HG03025 (cell line): ENCODE measurements at regions not wholly inside any gene's neighbourhood (a gene's known extent, or its start where the extent isn't known, plus 50 kb on each side); places are given as distances from the start of the nearest gene placed in this dataset.

Experiments used
- ATAC-seq: cut with Tn5 transposase; IDR thresholded peaks from one replicate; pipeline ENCODE4 v1.9.1; 2021; ENCODE audit warnings: mild to moderate bottlenecking, moderate library complexity; ENCODE audit not compliant: unreplicated experiment, low FRiP score

DNA sequence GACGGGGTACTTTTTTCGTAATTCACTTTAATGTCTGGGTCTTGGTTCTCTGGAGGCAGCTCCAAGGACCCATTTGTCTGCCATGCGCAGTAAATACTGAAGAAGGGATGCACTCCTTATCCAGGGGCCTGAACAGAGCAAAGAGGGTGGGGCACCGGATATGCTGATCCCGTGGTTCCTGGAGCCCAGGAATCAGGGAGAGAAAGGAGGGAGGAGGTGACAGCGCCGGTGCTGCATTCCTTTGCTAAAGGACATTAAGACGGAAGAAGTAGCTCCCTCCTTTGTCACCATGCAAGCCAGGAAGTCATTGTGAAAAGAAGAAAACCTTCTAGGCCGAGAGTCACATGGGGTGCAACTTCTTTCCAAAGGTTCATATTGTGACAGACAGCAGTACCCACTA lies 1057.7 kb downstream of the VRK1 start:
- ATAC-seq: no peak

DNA sequence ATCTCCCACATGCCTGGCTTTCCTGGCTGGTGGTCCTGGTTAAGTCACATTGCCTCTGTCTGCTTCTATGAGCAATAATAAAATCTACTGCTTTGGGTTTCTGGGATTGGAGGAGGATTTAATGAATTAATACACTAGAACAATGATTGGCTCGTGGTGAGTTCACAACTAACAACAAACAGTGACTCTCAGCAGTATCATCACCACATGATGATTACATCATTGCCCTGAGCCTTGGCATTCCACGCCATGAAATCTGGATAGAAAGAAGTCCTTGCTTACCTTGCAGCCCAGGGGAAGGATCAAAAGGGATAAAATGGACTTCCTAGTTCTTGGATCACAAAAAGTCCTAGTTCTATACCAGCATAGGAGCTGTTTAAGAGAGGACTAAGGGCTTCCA lies 1069.0 kb downstream of the VRK1 start:
- ATAC-seq: no peak

DNA sequence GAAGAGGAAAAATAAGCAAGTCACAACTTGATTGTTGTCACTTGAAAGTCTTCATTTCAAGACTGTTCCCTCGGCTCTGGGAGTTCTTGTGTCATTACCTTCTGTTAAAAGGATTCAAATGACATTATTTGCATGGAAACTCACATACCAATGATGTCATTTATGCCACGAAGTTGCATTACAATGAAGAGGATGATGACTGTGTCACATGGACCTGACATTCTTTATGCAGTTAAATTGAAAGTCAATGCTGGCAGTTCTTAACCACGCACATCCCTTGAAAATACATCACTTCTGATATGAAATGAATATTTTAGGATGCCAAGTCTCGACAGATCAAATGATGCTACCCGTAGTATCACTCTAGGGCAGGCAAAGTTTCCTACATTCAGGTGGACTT lies 1069.5 kb downstream of the VRK1 start:
- ATAC-seq: no peak

DNA sequence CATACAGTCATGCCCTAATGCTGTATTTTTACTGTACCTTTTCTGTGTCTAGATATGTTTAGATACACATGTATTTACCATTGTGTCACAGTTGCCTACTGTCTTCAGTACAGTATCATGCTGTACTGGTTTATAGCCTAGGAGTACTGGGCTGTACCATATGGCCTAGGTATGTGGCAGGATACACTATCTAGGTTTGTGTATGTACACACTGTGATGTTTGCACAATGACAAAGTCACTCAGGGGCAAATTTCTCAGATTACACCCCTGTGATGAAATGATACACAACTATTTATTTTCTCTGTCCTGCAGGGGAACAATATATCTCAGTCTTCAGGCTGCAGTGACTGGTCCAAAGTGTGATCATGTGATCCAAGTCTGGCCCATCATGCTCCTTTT lies 1076.1 kb downstream of the VRK1 start:
- ATAC-seq: no peak

DNA sequence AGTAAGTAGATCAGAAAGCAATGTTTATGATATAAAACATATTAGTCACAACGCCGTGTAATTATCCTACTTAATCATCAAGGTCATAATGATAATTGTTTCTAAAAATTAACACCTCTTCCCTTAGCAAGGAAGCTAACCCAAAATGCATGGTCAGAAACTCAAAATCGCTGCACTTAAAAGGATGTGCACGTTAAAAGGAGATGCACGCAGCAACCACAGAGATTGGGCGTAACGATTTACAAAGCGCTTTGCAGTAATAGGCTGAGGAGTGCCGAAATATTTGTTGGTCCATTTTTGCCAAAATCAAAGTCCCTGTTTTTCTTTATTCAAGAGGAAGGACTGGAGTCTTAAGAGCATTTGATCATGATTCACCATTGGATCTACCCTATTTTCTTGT lies 1077.2 kb downstream of the VRK1 start:
- no peak for ATAC-seq

DNA sequence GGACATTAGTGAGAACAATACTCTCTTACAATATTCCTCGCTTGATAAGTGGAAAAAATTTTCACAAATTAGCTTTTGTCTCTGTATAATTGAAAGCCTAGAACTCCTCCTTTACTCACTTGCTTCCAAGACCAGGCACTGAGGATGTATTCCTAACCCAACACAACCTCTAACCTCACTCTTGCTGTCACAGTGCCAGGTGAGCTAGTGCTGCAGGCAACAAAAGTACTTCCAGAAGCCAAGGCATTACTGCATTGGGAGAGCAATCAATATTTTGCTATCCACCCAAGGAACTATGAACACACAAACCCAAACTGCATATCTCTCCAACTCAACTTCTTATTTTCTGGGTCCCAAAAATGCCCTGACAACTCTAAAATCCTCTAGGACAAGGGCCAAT lies 1081.0 kb downstream of the VRK1 start:
- no peak for ATAC-seq

DNA sequence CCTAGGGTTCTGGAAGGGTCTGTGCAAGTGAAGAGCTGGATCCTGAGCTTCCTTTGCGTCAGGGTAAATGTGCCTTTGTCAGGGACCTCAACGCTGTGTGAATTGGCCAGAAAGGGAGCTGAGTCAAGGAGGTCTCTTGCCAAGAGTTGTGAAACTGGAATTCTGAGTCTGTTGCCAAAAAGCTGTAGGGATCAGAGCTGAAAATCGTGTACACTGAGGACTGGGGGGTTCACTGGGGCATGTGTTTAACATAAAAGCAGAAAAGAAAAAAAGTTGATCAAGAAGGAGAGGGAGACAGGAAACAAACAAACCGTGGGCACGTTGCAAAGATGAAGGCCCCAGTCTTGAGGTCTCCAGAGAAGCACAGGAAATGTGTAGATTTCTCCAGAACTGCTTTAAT lies 1081.5 kb downstream of the VRK1 start:
- ATAC-seq: no peak

DNA sequence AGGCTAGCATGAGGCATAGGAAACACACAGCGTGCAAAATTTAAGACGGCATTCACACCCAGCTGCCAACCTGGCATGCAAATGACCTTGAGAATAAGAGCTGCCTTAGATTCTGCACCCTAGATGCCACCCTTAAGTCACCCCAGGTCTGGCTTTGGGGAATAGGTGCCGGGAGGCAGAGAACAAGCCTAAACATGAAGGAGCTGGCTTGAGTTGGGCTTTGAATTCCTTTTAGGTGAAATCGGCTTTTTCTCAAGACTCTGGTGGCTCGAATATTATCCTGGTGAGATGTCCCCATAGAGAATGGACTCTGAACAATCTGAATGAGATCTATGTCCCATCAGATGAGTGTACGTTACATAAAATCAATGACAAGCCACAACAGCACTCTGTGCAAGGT lies 1090.5 kb downstream of the VRK1 start:
- ATAC-seq: no peak

DNA sequence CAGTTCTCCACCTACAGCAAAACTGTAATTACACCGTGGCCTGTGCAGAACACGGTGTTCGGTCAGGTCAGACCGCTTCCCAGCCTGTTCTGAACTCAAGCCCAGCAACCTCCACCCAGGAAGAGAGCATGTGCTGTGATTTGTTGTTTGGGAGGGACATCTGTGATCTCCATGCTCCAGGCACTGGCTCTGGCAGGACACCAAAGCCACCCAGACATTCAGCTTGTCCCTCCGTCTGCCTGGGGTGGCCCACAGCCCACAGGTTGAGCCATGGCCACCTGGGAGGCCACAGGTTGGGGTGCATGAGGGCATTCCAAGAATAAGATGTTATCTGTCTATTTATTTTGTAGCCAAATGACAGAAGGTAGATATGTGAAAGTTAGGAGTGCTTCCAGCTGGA lies 1091.1 kb downstream of the VRK1 start:
- no peak for ATAC-seq

DNA sequence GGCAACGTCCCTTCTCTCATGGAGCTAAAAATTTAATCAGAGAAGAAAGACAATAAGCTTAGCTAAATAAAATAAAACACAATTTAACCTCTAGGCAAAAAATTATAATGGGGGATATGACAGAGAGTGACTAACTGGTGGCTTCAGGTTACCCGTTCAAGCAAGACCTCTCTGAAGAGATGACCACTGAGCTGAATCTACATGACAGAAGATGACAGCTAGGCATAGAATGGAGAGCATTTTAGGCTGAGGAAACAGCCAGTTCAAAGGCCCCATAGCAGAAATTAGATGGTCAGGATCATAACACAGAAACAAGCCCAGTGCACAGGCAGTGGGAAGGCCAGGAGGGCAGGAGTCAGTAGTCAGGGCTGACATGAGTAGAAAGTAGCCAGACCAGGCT lies 1094.3 kb downstream of the VRK1 start:
- no peak for ATAC-seq

DNA sequence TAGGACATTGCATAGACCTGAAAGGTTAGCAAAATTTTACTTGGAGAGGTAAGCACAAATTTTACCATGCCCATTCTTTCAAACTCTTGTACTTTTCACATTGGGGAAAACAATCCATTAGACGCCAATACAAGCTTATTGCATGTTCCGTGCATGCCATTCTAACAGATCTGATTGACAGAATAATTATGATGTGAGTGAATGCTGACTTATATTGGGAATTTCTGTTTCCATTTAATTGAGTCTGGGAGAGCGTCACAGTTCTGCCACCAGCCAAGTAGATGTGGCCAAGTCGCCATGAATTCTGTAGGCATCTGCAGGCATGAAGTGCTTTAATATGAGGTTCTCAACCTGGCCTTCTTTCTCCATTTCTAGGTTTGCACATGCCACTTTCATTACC lies 1097.4 kb downstream of the VRK1 start:
- no peak for ATAC-seq

DNA sequence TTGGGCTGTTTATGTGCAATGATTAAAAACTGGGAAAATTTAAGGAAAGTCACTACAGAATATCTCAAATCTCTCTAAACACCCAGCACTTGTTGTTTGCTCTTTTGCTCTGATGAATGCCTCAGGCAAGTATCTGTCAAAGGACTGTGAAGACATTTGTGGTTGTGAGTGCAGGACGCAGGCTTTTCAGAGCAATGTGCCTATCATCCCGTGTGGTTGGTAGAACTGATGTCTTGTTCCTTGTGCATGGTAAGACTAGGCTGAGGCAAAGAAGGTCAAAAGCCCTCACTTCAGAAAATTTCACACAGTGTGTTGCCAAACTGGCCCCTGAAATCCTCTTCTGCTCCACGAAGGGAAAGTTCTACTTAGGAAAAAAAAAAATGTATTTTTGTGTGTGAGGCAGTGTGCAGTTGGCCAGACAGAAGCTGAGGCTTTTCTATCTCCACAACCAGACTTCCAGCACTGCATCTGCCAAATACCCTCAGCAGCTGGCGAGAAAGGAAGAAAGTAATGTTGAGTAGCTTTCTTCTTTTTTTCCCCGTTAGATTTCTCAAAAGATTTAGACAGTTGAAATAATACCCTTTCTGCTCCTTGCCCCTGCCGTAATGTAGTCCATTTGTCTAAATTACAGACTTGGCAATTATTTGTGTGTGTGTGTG lies 1103.1 kb downstream of the VRK1 start:
- ATAC-seq: no peak

DNA sequence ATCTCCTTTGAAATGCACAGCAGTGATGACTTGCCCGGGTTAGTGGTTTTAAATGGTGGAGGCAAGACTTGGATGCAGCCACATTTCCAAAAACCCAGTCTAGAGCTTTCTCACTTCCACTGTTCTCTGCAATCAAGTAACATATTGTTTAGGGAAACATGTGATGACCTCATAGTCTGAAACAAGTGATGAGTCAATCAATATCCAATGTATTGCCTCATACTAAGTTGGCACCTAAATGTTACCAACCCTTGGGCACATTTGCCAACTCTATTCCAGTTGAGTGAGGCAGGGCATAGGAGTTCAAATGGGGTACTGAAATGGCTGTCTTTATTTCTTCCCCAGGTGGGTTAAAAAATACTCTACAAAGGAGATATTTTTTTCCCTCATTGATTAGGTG lies 1105.4 kb downstream of the VRK1 start:
- no peak for ATAC-seq

DNA sequence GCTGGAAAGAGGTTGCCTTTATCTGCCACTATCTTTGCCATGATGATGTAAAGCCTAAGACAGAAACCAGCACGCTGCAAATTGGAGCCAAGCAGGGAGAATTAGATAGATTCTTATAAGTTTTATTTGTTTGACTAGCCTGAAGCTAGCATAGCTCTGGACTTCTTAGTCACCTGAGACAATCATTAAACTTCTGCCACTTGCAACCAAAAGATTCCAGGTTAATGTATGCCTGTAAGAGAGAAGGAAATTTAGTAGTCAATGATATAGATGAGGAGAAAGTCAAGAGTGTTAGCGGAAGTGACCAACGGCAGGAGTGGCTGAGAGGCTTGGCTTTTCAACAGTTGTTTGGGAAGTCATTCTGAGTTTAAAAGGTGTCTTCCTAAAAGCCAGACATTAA lies 1106.6 kb downstream of the VRK1 start:
- no peak for ATAC-seq

DNA sequence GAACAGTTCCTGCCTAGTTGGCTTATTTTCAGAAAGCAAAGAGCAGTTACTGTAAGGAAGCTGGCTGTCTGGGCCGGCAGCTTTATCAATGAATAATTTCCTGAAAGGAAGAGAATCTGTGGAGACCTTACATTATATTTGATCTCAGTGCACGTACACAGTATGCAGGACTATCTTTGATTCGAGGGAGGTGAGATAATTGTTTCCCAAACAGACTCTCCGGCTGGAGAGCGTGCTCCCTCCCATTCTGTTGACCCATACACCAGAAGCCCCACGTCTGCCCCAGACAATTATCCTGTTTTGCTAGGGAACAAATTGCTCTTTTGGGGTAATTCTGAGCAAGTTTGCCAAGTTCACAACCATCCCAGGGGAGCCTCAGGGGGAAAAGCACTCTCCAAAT lies 1115.0 kb downstream of the VRK1 start:
- ATAC-seq: no peak

DNA sequence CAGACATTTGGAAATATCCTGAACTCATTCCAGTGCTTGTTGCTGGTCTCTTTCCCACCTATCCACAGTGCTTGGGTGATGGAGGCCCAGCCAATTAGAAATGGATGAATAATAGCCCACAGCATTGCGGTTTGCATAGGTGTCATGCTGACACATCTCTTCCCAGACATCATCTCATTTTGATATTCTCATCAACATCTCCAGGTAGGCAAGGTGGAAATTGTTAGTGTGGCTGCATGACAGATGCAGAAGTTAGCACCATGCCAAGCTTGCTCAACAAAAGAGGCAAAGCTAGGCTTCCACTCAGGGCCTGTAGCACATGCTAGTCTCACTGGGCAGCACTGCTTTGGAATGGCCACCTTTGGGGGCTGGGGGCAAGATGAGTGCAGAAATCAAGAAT lies 1118.9 kb downstream of the VRK1 start:
- ATAC-seq: no peak

DNA sequence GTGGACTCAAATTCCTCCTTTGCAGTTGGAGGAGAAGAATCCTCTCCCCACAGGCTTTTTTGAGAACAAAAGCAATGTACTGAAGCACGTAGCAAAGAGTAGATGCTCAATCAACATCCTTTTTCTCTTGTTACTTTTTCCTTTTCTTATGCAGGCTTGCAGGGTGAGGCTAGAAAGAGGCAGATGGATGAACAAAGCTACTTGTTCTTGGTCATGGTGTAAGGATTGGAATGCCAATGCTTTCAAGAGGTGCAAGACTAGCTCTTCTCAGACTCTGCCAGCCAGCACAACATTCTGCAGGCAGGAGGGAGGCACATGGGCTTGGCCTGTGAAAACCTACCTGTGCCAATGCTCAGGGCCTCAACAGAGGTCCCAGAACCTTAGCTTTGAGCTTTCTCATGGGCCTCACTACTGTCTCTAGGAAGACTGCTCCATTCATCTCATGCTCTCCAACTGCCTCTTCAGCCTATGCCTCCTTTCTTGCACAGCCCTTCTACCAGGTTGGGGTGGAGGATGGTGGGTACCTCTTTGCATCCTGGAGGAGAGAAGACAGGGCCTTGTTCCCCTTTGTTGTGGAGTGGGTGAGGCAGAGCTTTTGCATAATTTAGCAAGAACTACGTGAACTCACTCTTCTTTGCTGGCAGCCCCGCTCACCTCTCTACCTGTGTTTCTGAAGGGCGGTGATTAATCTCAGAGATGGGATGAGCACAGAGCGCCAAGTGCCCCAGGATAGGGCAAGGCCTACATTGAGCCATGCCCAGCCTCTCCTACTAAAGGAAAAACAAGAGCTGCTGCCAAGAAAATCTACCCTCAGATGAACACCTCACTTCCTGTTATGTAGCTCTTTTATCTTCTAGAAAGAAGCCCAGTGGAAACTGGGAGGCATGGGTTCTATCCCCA lies 1119.7 kb downstream of the VRK1 start:
- ATAC-seq: no peak

DNA sequence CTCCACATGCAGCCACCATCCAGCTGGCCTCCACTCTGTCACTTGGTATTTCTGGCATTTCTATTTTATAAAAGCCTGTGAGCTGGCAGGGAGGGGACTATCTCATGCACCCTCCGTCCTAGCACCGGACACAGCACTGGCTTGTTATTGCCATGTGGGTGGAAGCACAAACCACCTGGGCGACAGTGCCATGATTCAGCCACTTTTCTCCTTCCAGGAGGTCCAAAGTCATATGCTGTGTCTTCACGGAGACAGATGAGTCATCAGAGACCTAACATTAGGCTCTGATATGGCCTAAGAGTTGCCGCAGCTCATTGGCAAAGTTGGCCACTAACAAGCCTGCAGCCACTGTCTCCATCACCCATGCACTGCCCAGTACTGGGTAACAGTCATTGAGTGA lies 1123.0 kb downstream of the VRK1 start:
- ATAC-seq: no peak

DNA sequence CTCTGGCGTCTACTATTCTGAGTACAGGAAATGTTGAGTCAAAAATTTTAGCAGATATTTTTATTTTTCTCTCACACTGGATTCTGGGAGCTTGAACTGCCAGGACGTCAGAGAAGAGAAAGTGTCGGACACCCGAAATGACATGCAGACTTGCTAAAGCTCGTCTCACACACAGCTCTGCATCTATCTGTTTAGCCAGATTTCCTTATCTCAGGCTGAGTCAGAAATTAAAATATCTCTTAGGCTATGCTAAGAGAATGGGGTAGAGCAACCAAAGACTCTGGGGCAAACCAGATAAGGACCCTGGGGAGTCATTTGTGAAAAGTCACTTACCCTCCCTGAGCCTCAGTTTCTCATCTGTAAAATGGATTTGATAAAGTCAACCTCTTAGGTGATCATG lies 1124.1 kb downstream of the VRK1 start:
- no peak for ATAC-seq

DNA sequence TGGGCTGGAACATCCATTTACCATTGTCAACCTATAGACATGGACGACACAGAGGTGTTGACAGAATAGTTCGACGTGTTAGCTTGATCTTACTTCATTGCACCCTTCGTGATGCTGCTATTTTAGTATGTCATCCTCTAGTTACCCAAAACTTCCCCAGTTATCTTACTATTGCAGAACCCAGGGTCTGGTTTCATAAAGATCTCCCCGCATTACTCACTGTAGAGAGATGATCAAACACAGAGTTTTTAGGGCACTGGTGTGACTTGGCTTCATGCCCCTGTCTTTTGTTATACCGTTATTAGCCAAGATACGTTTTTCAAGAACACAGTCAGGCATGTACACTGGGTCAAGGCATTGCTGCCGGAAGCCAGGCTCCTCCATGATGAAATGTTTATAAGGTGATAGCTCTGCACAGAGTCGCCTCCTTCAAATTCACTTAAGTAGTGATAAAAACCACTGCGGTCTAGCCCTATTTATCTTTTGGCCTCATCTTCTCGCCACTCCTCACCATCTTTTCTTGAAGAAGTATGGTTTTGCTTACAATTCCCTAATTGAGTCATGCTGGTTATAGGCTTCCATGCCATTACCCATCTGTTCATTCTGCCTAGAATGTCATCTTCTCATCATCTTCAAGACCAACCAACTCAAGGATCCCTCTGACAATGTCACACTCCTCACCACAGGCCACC lies 1127.9 kb downstream of the VRK1 start:
- ATAC-seq: no peak

DNA sequence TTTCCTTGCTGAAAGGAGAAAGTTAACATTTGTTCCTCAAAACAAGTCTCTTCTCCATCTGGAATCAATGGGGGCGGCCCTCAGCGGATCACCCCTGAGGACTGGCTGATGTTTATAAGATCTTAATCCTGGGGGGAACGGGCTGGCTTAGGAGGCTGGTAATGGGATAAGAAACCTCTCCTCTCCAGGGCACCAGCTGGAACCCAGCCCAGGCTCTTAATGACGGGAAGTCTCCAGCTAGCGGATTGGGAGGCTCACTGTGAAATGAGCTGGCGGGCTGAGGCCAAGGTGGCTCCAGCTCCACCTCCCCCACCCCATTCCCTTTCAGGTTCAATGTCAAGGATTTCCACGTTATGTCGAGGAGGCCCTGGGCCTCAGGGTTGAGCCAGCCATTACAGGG lies 1133.0 kb downstream of the VRK1 start:
- no peak for ATAC-seq

DNA sequence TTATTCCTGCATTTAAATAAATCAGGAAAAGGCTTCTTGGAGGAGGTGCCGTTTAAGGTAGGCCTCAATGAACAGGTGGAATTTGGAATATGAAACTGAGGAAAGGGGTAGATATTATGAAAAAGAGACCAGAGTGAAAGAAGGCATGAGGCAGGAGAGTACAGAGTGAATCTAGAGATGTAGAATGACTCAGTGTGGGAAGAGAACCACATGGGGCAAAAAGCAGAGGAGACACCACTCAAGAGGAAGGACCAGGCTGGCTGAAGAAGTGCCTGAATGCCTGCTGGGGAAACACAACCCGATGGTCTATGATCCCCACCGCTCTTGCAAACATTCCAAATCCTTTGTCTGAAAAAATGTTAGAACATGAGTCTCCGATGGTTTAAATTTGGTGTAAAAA lies 1134.1 kb downstream of the VRK1 start:
- ATAC-seq: no peak
